ENCODE measurements at regions not wholly inside any gene's neighbourhood (a gene's known extent, or its start where the extent isn't known, plus 50 kb on each side); places are given as distances from the start of the nearest gene placed in this dataset.

DNA sequence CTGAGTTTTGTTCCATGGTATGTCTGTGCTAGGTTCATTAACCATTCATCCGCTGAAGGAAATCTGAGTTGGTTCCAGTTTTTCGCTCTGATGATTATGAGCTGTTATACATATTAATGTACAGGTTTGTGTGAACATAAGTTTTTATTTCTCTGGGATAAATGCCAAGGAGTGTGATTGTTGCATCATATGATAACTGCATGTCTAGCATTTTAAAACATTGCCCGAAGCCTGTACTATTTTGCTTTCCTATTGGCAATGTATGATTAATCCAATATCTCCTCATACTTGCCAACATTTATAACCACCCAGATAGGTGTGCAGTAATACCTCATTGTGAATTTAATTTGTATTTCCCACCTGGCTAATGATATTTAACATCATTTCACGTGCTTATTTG, 322.7 kb downstream of the ZNF326 start:
- DNase-seq (ENCODE audit: low read depth) = peak; percentile 26

DNA sequence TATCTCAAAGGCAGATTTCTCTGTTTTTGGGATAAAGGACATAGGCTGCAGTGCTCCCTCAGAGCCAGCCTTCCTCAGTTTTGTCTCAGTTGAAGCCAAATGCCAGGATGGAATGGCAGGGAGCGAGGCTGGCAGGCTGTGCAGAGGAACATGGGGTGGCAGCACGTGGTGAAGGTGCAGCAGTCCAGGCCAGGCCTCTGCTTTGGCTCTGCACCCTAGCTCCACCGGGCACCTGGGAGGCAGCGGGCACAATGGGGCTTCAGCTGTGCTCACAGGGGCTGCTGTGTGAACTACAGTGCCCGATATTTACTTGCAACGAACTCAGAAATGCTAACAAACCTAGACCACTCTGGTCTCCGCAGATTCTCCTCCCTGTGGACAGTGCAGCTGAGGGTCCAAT, 319.6 kb downstream of the ZNF326 start:
- Histone ChIP-seq H3K27me3 (ENCODE audit: control insufficient read depth, insufficient read depth, low read length) (no peaks in the 10 kb centered on the region), H3K4me3 (ENCODE audit: low read depth, low read length) (no peak overlapping the region), H3K36me3 (ENCODE audit: control insufficient read depth, insufficient read depth, low read length) (no peaks in the 10 kb centered on the region)
- DNase-seq (ENCODE audit: low read depth) (no peak), FAIRE-seq (no peak)
- TF ChIP-seq, protein P1, sequence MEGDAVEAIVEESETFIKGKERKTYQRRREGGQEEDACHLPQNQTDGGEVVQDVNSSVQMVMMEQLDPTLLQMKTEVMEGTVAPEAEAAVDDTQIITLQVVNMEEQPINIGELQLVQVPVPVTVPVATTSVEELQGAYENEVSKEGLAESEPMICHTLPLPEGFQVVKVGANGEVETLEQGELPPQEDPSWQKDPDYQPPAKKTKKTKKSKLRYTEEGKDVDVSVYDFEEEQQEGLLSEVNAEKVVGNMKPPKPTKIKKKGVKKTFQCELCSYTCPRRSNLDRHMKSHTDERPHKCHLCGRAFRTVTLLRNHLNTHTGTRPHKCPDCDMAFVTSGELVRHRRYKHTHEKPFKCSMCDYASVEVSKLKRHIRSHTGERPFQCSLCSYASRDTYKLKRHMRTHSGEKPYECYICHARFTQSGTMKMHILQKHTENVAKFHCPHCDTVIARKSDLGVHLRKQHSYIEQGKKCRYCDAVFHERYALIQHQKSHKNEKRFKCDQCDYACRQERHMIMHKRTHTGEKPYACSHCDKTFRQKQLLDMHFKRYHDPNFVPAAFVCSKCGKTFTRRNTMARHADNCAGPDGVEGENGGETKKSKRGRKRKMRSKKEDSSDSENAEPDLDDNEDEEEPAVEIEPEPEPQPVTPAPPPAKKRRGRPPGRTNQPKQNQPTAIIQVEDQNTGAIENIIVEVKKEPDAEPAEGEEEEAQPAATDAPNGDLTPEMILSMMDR (IDR thresholded peaks at IDR 0.05; ENCODE audit: insufficient read depth, low read length, severe bottlenecking) = no peak

More for the DNA sequence above, 322.7 kb downstream of the ZNF326 start:
- FAIRE-seq = no peak
- Histone ChIP-seq H3K36me3 (ENCODE audit: control insufficient read depth, insufficient read depth, low read length) (no peaks in the 10 kb centered on the region), H3K4me3 (ENCODE audit: low read depth, low read length) (no peak overlapping the region), H3K27me3 (ENCODE audit: control insufficient read depth, insufficient read depth, low read length) (no peaks in the 10 kb centered on the region)
- TF ChIP-seq, protein P1 (IDR thresholded peaks at IDR 0.05; ENCODE audit: insufficient read depth, low read length, severe bottlenecking) = no peak

GRCh38 chr1:90313778-90314177, 318.9 kb downstream of the ZNF326 start:
- TF ChIP-seq, protein P1 (IDR thresholded peaks at IDR 0.05; ENCODE audit: insufficient read depth, low read length, severe bottlenecking) = no peak
- Histone ChIP-seq H3K27me3 (ENCODE audit: control insufficient read depth, insufficient read depth, low read length) (no peaks in the 10 kb centered on the region), H3K4me3 (ENCODE audit: low read depth, low read length) (no peak overlapping the region), H3K36me3 (ENCODE audit: control insufficient read depth, insufficient read depth, low read length) (no peaks in the 10 kb centered on the region)
- DNase-seq (ENCODE audit: low read depth) = no peak
- FAIRE-seq = no peak

- H3K4me3 ChIP-seq (ENCODE audit: low read depth, low read length) = no peak overlapping the region
- no peaks in the 10 kb centered on the region for H3K27me3 ChIP-seq (ENCODE audit: control insufficient read depth, insufficient read depth, low read length)
- TF ChIP-seq, protein P1 (IDR thresholded peaks at IDR 0.05; ENCODE audit: insufficient read depth, low read length, severe bottlenecking) = no peak
- DNase-seq (ENCODE audit: low read depth) (no peak), FAIRE-seq (no peak)
- H3K36me3 ChIP-seq (ENCODE audit: control insufficient read depth, insufficient read depth, low read length) = no peaks in the 10 kb centered on the region
Observed at GRCh38 chr1:90309806-90310205, 314.9 kb downstream of the ZNF326 start.

- DNase-seq (ENCODE audit: low read depth) (no peak), FAIRE-seq (no peak)
- TF ChIP-seq, protein P1 (IDR thresholded peaks at IDR 0.05; ENCODE audit: insufficient read depth, low read length, severe bottlenecking) = no peak
Observed at GRCh38 chr1:90308421-90308820, 313.5 kb downstream of the ZNF326 start.

DNA sequence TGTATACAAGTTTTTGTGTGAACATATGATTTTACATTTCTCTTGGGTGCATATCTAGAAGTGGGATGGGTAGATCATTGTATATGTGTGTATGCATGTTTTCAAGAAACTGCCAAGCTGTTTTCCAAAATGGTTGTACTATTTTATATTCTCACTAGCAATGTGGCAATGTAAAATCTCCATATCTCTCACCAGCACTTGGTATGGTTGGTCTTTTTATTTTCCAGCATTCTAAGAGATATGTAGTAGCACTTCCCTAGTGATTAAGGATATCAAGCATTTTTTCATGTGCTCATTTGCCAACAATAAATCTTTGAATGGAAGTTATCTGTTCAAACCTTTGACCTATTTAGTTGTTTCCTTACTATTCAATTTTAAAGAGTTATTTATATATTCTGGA, 310.7 kb downstream of the ZNF326 start:
- Histone ChIP-seq H3K4me3 (ENCODE audit: low read depth, low read length) (no peak overlapping the region), H3K27me3 (ENCODE audit: control insufficient read depth, insufficient read depth, low read length) (no peaks in the 10 kb centered on the region), H3K36me3 (ENCODE audit: control insufficient read depth, insufficient read depth, low read length) (no peaks in the 10 kb centered on the region)
- DNase-seq (ENCODE audit: low read depth) (no peak), FAIRE-seq (no peak)
- TF ChIP-seq, protein P1 (IDR thresholded peaks at IDR 0.05; ENCODE audit: insufficient read depth, low read length, severe bottlenecking) = no peak

More at GRCh38 chr1:90308421-90308820, 313.5 kb downstream of the ZNF326 start:
- Histone ChIP-seq H3K27me3 (ENCODE audit: control insufficient read depth, insufficient read depth, low read length) (no peaks in the 10 kb centered on the region), H3K4me3 (ENCODE audit: low read depth, low read length) (no peak overlapping the region), H3K36me3 (ENCODE audit: control insufficient read depth, insufficient read depth, low read length) (no peaks in the 10 kb centered on the region)
